ENCODE measurements at regions not wholly inside any gene's neighbourhood (a gene's known extent, or its start where the extent isn't known, plus 50 kb on each side); places are given as distances from the start of the nearest gene placed in this dataset.

DNA sequence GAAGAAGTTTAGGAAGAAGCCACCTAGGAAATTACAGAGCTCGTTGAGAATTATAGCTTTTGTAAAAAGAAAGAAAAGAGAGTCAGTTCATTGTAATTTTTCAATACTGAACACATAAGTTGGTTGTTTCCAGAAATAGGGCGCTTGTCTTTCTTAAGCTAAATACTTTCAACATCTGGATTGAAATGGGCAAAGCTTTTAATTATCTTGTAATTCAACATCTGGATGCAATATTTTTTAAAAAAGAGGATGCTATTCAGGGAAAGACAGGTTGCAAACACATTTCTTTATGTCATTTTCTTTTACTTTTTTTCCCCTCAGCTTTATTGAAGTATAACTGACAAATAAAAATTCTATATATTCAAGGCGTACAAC lies 100.7 kb upstream of the TRPC7 start:
- DNase-seq: no peak
- no peak overlapping the region for H3K4ac ChIP-seq (ENCODE audit: low read depth in 1 of 2, low read length in 2 of 2)
- WGBS: 44% methylated on average over 1 of the region's 3 CpGs
- H2BK5ac ChIP-seq (ENCODE audit: low read depth, low read length, poor library complexity, severe bottlenecking): no peak overlapping the region
- no peak overlapping the region for H2BK12ac ChIP-seq (ENCODE audit: low read length in 2 of 2)
- H2AFZ ChIP-seq (ENCODE audit: low read depth, low read length): no peak overlapping the region
- H2AK5ac ChIP-seq (ENCODE audit: low read length, severe bottlenecking): no peak overlapping the region
- no peak overlapping the region for H2BK120ac ChIP-seq (ENCODE audit: low read depth, low read length)
- no peak overlapping the region for H3K14ac ChIP-seq (ENCODE audit: low read length in 2 of 2)
- H3K18ac ChIP-seq (ENCODE audit: low read depth in 1 of 2, low read length in 2 of 2): no peak overlapping the region
- no peak overlapping the region for H4K91ac ChIP-seq (ENCODE audit: low read length)
- H3K23ac ChIP-seq (ENCODE audit: low read length in 2 of 2): no peak overlapping the region
- H3K4me2 ChIP-seq (ENCODE audit: low read length, poor library complexity, severe bottlenecking): no peak overlapping the region
- H3K4me1 ChIP-seq (ENCODE audit: control insufficient read depth, insufficient read depth, low read depth, low read length): no peaks in the 10 kb centered on the region
- no peak overlapping the region for H4K8ac ChIP-seq (ENCODE audit: low read length)
- no peaks in the 10 kb centered on the region for H3K79me1 ChIP-seq (replicated peaks; ENCODE audit: low read length, poor library complexity, severe bottlenecking)
- H3K27ac ChIP-seq (ENCODE audit: low read length, poor library complexity, severe bottlenecking): no peak overlapping the region
- no peaks in the 10 kb centered on the region for H3K36me3 ChIP-seq (ENCODE audit: control insufficient read depth in 1 of 2, insufficient read depth in 2 of 2, low read depth in 1 of 2, low read length in 2 of 2)
- H3K27me3 ChIP-seq (ENCODE audit: control insufficient read depth in 1 of 2, insufficient read depth in 1 of 2, low read length in 2 of 2): no peaks in the 10 kb centered on the region
- no peak overlapping the region for H3K9ac ChIP-seq (ENCODE audit: low read length)
- H2BK15ac ChIP-seq (ENCODE audit: low read depth, poor library complexity, severe bottlenecking): no peak overlapping the region
- H3K9me3 ChIP-seq (ENCODE audit: control insufficient read depth, low read length): peaks cover 3% of the 10 kb centered on the region
- H3K4me3 ChIP-seq (ENCODE audit: insufficient read depth in 1 of 2, low read depth in 1 of 2, low read length in 2 of 2): no peak overlapping the region

DNA sequence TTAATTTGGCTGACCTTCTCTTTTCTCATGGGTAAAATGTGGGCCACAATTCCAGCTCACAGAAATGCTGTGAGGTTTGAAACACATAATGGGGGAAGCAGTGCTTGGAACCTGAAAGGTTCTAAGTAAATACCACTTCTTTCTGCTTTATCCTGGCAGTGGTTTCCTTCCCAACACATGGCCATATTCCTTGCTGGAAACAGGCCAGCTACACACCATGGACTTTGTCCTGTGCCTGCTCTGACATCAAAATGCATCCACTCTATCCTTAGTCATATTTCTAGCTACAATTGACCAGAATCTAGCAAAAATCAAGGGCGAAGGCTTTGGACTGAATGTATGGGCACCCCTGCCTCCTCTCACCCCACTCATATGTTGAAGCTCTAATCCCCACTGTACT lies 93.1 kb upstream of the TRPC7 start:
- H3K36me3 ChIP-seq (ENCODE audit: control insufficient read depth in 1 of 2, insufficient read depth in 2 of 2, low read depth in 1 of 2, low read length in 2 of 2): no peaks in the 10 kb centered on the region
- no peak overlapping the region for H3K14ac ChIP-seq (ENCODE audit: low read length in 2 of 2)
- H4K91ac ChIP-seq (ENCODE audit: low read length): no peak overlapping the region
- no peak overlapping the region for H2BK15ac ChIP-seq (ENCODE audit: low read depth, poor library complexity, severe bottlenecking)
- H3K79me1 ChIP-seq (replicated peaks; ENCODE audit: low read length, poor library complexity, severe bottlenecking): no peaks in the 10 kb centered on the region
- H3K4me1 ChIP-seq (ENCODE audit: control insufficient read depth, insufficient read depth, low read depth, low read length): no peaks in the 10 kb centered on the region
- no peak overlapping the region for H2BK12ac ChIP-seq (ENCODE audit: low read length in 2 of 2)
- H2BK5ac ChIP-seq (ENCODE audit: low read depth, low read length, poor library complexity, severe bottlenecking): no peak overlapping the region
- H3K4ac ChIP-seq (ENCODE audit: low read depth in 1 of 2, low read length in 2 of 2): no peak overlapping the region
- H3K27me3 ChIP-seq (ENCODE audit: control insufficient read depth in 1 of 2, insufficient read depth in 1 of 2, low read length in 2 of 2): peaks cover 0 to 3% of the 10 kb centered on the region in 2 experiments
- H3K23ac ChIP-seq (ENCODE audit: low read length in 2 of 2): no peak overlapping the region
- H2BK120ac ChIP-seq (ENCODE audit: low read depth, low read length): no peak overlapping the region
- H3K4me2 ChIP-seq (ENCODE audit: low read length, poor library complexity, severe bottlenecking): no peak overlapping the region
- no peak overlapping the region for H3K4me3 ChIP-seq (ENCODE audit: insufficient read depth in 1 of 2, low read depth in 1 of 2, low read length in 2 of 2)
- no peak overlapping the region for H4K8ac ChIP-seq (ENCODE audit: low read length)
- H2AK5ac ChIP-seq (ENCODE audit: low read length, severe bottlenecking): no peak overlapping the region
- no peaks in the 10 kb centered on the region for H3K9me3 ChIP-seq (ENCODE audit: control insufficient read depth, low read length)
- H3K27ac ChIP-seq (ENCODE audit: low read length, poor library complexity, severe bottlenecking): no peak overlapping the region
- no peak overlapping the region for H3K18ac ChIP-seq (ENCODE audit: low read depth in 1 of 2, low read length in 2 of 2)
- WGBS: no CpG with 5 or more reads among the region's 1 CpG
- no peak overlapping the region for H3K9ac ChIP-seq (ENCODE audit: low read length)
- no peak overlapping the region for H2AFZ ChIP-seq (ENCODE audit: low read depth, low read length)
- DNase-seq: no peak

DNA sequence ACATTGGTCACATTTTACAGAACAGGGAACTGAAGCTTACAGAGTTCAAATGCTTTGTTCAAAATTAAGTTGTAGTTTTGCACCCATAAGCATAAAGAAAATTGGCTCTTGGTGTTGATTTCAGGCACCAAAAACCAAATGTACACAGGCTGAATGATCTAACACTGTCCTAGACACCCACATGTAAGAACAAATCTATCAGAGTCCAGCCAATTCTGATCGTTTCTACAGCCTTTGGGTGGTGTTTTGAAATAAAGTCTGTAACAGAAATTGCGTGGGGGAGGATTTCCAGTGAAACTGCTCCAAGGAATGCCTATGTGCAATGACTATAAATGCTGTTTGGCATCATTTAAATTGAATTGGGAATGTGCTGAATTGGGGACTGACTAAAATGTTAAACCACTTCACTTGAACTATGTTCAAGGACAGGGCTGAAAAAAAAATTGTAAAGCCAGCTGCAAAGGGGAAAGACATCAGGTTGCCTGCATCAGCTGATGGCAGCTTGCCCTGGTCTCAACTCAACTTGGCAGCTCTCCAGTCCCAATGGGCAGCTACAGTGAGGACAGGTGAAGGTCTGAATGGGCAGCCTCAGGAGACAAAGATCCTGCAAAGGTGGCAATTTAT lies 92.2 kb upstream of the TRPC7 start:
- no peak overlapping the region for H2BK12ac ChIP-seq (ENCODE audit: low read length in 2 of 2)
- no peak overlapping the region for H3K4me3 ChIP-seq (ENCODE audit: insufficient read depth in 1 of 2, low read depth in 1 of 2, low read length in 2 of 2)
- DNase-seq: no peak
- H3K4me1 ChIP-seq (ENCODE audit: control insufficient read depth, insufficient read depth, low read depth, low read length): no peaks in the 10 kb centered on the region
- 77% methylated on average over 2 of the region's 2 CpGs for WGBS
- H3K79me1 ChIP-seq (replicated peaks; ENCODE audit: low read length, poor library complexity, severe bottlenecking): no peaks in the 10 kb centered on the region
- no peak overlapping the region for H4K8ac ChIP-seq (ENCODE audit: low read length)
- H3K23ac ChIP-seq (ENCODE audit: low read length in 2 of 2): no peak overlapping the region
- H3K14ac ChIP-seq (ENCODE audit: low read length in 2 of 2): no peak overlapping the region
- H3K18ac ChIP-seq (ENCODE audit: low read depth in 1 of 2, low read length in 2 of 2): no peak overlapping the region
- H3K27ac ChIP-seq (ENCODE audit: low read length, poor library complexity, severe bottlenecking): no peak overlapping the region
- H3K9ac ChIP-seq (ENCODE audit: low read length): no peak overlapping the region
- no peak overlapping the region for H2BK15ac ChIP-seq (ENCODE audit: low read depth, poor library complexity, severe bottlenecking)
- H2AFZ ChIP-seq (ENCODE audit: low read depth, low read length): no peak overlapping the region
- H3K4me2 ChIP-seq (ENCODE audit: low read length, poor library complexity, severe bottlenecking): no peak overlapping the region
- no peak overlapping the region for H2AK5ac ChIP-seq (ENCODE audit: low read length, severe bottlenecking)
- peaks cover 0 to 3% of the 10 kb centered on the region in 2 experiments for H3K27me3 ChIP-seq (ENCODE audit: control insufficient read depth in 1 of 2, insufficient read depth in 1 of 2, low read length in 2 of 2)
- no peak overlapping the region for H3K4ac ChIP-seq (ENCODE audit: low read depth in 1 of 2, low read length in 2 of 2)
- H2BK5ac ChIP-seq (ENCODE audit: low read depth, low read length, poor library complexity, severe bottlenecking): no peak overlapping the region
- H2BK120ac ChIP-seq (ENCODE audit: low read depth, low read length): no peak overlapping the region
- H4K91ac ChIP-seq (ENCODE audit: low read length): no peak overlapping the region
- H3K36me3 ChIP-seq (ENCODE audit: control insufficient read depth in 1 of 2, insufficient read depth in 2 of 2, low read depth in 1 of 2, low read length in 2 of 2): no peaks in the 10 kb centered on the region
- H3K9me3 ChIP-seq (ENCODE audit: control insufficient read depth, low read length): no peaks in the 10 kb centered on the region

DNA sequence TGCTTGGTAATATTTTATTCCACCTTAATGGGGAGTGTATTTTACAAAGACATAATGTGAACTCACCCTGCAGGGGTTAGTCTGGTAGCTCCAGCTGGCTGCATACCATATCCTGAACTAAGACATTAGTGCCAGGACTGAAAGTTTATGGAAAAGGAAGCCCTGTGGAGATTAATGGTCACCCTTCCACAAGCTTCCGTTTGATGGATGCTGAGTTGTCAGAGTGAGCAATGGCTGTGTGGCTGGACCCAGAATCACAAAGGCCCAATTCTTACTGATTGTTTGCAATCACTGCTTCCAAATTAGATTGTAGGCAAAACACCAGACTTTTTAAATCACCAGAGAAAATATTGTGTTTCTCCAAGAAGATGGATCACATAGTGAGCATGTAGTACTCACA lies 90.1 kb upstream of the TRPC7 start:
- Histone ChIP-seq H3K9ac (ENCODE audit: low read length) (no peak overlapping the region), H3K27ac (ENCODE audit: low read length, poor library complexity, severe bottlenecking) (no peak overlapping the region), H3K23ac (ENCODE audit: low read length in 2 of 2) (no peak overlapping the region), H3K9me3 (ENCODE audit: control insufficient read depth, low read length) (no peaks in the 10 kb centered on the region), H3K36me3 (ENCODE audit: control insufficient read depth in 1 of 2, insufficient read depth in 2 of 2, low read depth in 1 of 2, low read length in 2 of 2) (no peaks in the 10 kb centered on the region), H2AFZ (ENCODE audit: low read depth, low read length) (no peak overlapping the region), H3K4me2 (ENCODE audit: low read length, poor library complexity, severe bottlenecking) (no peak overlapping the region), H2BK15ac (ENCODE audit: low read depth, poor library complexity, severe bottlenecking) (no peak overlapping the region), H3K4ac (ENCODE audit: low read depth in 1 of 2, low read length in 2 of 2) (no peak overlapping the region), H3K4me1 (ENCODE audit: control insufficient read depth, insufficient read depth, low read depth, low read length) (no peaks in the 10 kb centered on the region), H3K79me1 (replicated peaks; ENCODE audit: low read length, poor library complexity, severe bottlenecking) (no peaks in the 10 kb centered on the region), H3K14ac (ENCODE audit: low read length in 2 of 2) (no peak overlapping the region), H2BK12ac (ENCODE audit: low read length in 2 of 2) (no peak overlapping the region), H3K4me3 (ENCODE audit: insufficient read depth in 1 of 2, low read depth in 1 of 2, low read length in 2 of 2) (no peak overlapping the region), H4K91ac (ENCODE audit: low read length) (no peak overlapping the region), H2AK5ac (ENCODE audit: low read length, severe bottlenecking) (no peak overlapping the region), H3K27me3 (ENCODE audit: control insufficient read depth in 1 of 2, insufficient read depth in 1 of 2, low read length in 2 of 2) (peaks cover 0 to 3% of the 10 kb centered on the region in 2 experiments), H3K18ac (ENCODE audit: low read depth in 1 of 2, low read length in 2 of 2) (no peak overlapping the region), H2BK120ac (ENCODE audit: low read depth, low read length) (no peak overlapping the region), H2BK5ac (ENCODE audit: low read depth, low read length, poor library complexity, severe bottlenecking) (no peak overlapping the region), H4K8ac (ENCODE audit: low read length) (no peak overlapping the region)
- DNase-seq: no peak
- 60% methylated on average over 1 of the region's 1 CpG for WGBS
